Stimulated activated naive B cell treated with anti-CD40 and anti-IgM and Interleukin-4, amounts not matched to agents 10 μg/mL and 1 μg/mL and 100 μg/mL, for 72 hours (primary cell): ENCODE measurements at regions not wholly inside any gene's neighbourhood (a gene's known extent, or its start where the extent isn't known, plus 50 kb on each side); places are given as distances from the start of the nearest gene placed in this dataset.
"Not testable (repeated sequence)": the region's sequence is repeated elsewhere in the genome, so short reads cannot be mapped to it uniquely, and the experiment has no call there.

ENCODE experiments used
- ATAC-seq, 2 donors: fragments of 150-1000 bp; cut with Tn5 transposase; replicated peaks; 2 replicates each; pipeline ENCODE4 v1.10.0; 2021; ENCODE audit warnings: moderate library complexity in 1 of 2
- DNase-seq: peaks from one replicate; pipeline ENCODE4 v3.0.0; 2021
- H3K27ac Mint-ChIP-seq: one replicate; pipeline ENCODE4 v1.8.0; 2022; ENCODE audit warnings: mild to moderate bottlenecking, mixed read lengths
- H3K27me3 Mint-ChIP-seq, 2 donors: one replicate each; pipeline ENCODE4 v1.8.0; 2022; ENCODE audit warnings: mixed read lengths in 2 of 2
- H3K36me3 Mint-ChIP-seq, 2 donors: one replicate each; pipeline ENCODE4 v1.8.0; 2022; ENCODE audit warnings: mixed read lengths in 2 of 2, mild to moderate bottlenecking in 1 of 2
- H3K4me1 Mint-ChIP-seq, 2 donors: one replicate each; pipeline ENCODE4 v1.8.0; 2022; ENCODE audit warnings: mixed read lengths in 2 of 2, mild to moderate bottlenecking in 1 of 2
- H3K4me3 Mint-ChIP-seq, 2 donors: one replicate each; pipeline ENCODE4 v1.8.0; 2022; ENCODE audit warnings: mild to moderate bottlenecking in 2 of 2, mixed read lengths in 2 of 2, moderate library complexity in 1 of 2
- H3K9me3 Mint-ChIP-seq, 2 donors: one replicate each; pipeline ENCODE4 v1.8.0; 2022; ENCODE audit warnings: mixed read lengths in 2 of 2, mild to moderate bottlenecking in 1 of 2

- peaks cover 17 to 28% of the 10 kb centered on the region in 2 donors for H3K27me3 Mint-ChIP-seq
- H3K27ac Mint-ChIP-seq = not testable (repeated sequence)
Measured at GRCh38 chr21:31819692-31820091, 53.1 kb upstream of the HUNK start.

GRCh38 chr21:31814356-31814755, 58.5 kb upstream of the HUNK start:
- H3K9me3 Mint-ChIP-seq, H3K36me3 Mint-ChIP-seq: not testable (repeated sequence)

More at GRCh38 chr21:31819692-31820091, 53.1 kb upstream of the HUNK start:
- not testable (repeated sequence) for H3K4me1 Mint-ChIP-seq, H3K9me3 Mint-ChIP-seq, ATAC-seq, H3K4me3 Mint-ChIP-seq, H3K36me3 Mint-ChIP-seq, DNase-seq

GRCh38 chr21:31813862-31814261, 59.0 kb upstream of the HUNK start:
- H3K9me3 Mint-ChIP-seq = peaks cover 0 to 7% of the 10 kb centered on the region in 2 donors
- H3K4me1 Mint-ChIP-seq = peaks cover 5 to 10% of the 10 kb centered on the region in 2 donors
- ATAC-seq = no peak
- peaks cover 13 to 14% of the 10 kb centered on the region in 2 donors for H3K27me3 Mint-ChIP-seq
- H3K36me3 Mint-ChIP-seq = peaks cover 0 to 1% of the 10 kb centered on the region in 2 donors
- no peak for DNase-seq
- H3K27ac Mint-ChIP-seq = no peak overlapping the region
- no peak overlapping the region for H3K4me3 Mint-ChIP-seq

More at GRCh38 chr21:31814356-31814755, 58.5 kb upstream of the HUNK start:
- ATAC-seq, H3K4me1 Mint-ChIP-seq, H3K27ac Mint-ChIP-seq, DNase-seq, H3K4me3 Mint-ChIP-seq: not testable (repeated sequence)
- peaks cover 13 to 19% of the 10 kb centered on the region in 2 donors for H3K27me3 Mint-ChIP-seq

- Mint-ChIP-seq H3K4me3 (no peak overlapping the region), H3K27ac (no peak overlapping the region), H3K27me3 (peaks cover 23 to 38% of the 10 kb centered on the region in 2 donors), H3K4me1 (peaks cover 6 to 12% of the 10 kb centered on the region in 2 donors), H3K36me3 (peaks cover 2 to 3% of the 10 kb centered on the region in 2 donors), H3K9me3 (peaks cover 0 to 5% of the 10 kb centered on the region in 2 donors)
- DNase-seq (no peak), ATAC-seq (no peak)
Measured at GRCh38 chr21:31804008-31804394, 68.8 kb upstream of the HUNK start.

- peaks cover 6 to 11% of the 10 kb centered on the region in 2 donors for H3K4me1 Mint-ChIP-seq
- no peak for ATAC-seq
Measured at GRCh38 chr21:31803039-31804007, 69.5 kb upstream of the HUNK start.

GRCh38 chr21:31802331-31802730, 70.4 kb upstream of the SCAF4 start:
- peaks cover 2 to 3% of the 10 kb centered on the region in 2 donors for H3K36me3 Mint-ChIP-seq
- H3K27ac Mint-ChIP-seq = no peak overlapping the region
- no peak overlapping the region for H3K4me3 Mint-ChIP-seq
- DNase-seq (no peak), ATAC-seq (no peak)
- peaks cover 0 to 5% of the 10 kb centered on the region in 2 donors for H3K9me3 Mint-ChIP-seq
- peaks cover 27 to 33% of the 10 kb centered on the region in 2 donors for H3K27me3 Mint-ChIP-seq
- peaks cover 6 to 11% of the 10 kb centered on the region in 2 donors for H3K4me1 Mint-ChIP-seq

More at GRCh38 chr21:31803039-31804007, 69.5 kb upstream of the HUNK start:
- peaks cover 27 to 38% of the 10 kb centered on the region in 2 donors for H3K27me3 Mint-ChIP-seq
- peaks cover 2 to 3% of the 10 kb centered on the region in 2 donors for H3K36me3 Mint-ChIP-seq
- DNase-seq = no peak
- H3K4me3 Mint-ChIP-seq = no peak overlapping the region
- H3K27ac Mint-ChIP-seq = no peak overlapping the region
- H3K9me3 Mint-ChIP-seq = peaks cover 0 to 5% of the 10 kb centered on the region in 2 donors

GRCh38 chr21:31801551-31802219, 69.8 kb upstream of the SCAF4 start:
- no peak for DNase-seq
- peaks cover 2 to 3% of the 10 kb centered on the region in 2 donors for H3K36me3 Mint-ChIP-seq
- peaks cover 0 to 5% of the 10 kb centered on the region in 2 donors for H3K9me3 Mint-ChIP-seq
- H3K27ac Mint-ChIP-seq = no peak overlapping the region
- no peak overlapping the region for H3K4me3 Mint-ChIP-seq
- H3K27me3 Mint-ChIP-seq = peaks cover 31 to 33% of the 10 kb centered on the region in 2 donors
- no peak for ATAC-seq
- H3K4me1 Mint-ChIP-seq = peaks cover 6 to 11% of the 10 kb centered on the region in 2 donors

GRCh38 chr21:31798842-31799704, 67.2 kb upstream of the SCAF4 start:
- H3K9me3 Mint-ChIP-seq = no peaks in the 10 kb centered on the region
- no peaks in the 10 kb centered on the region for H3K36me3 Mint-ChIP-seq
- ATAC-seq (no peak), DNase-seq (no peak)
- peaks cover 4 to 6% of the 10 kb centered on the region in 2 donors for H3K4me1 Mint-ChIP-seq
- no peak overlapping the region for H3K4me3 Mint-ChIP-seq
- no peak overlapping the region for H3K27ac Mint-ChIP-seq
- peaks cover 22 to 26% of the 10 kb centered on the region in 2 donors for H3K27me3 Mint-ChIP-seq

- Mint-ChIP-seq H3K4me1 (no peaks in the 10 kb centered on the region), H3K36me3 (no peaks in the 10 kb centered on the region), H3K27me3 (peaks cover 13 to 15% of the 10 kb centered on the region in 2 donors), H3K27ac (no peak overlapping the region), H3K9me3 (no peaks in the 10 kb centered on the region), H3K4me3 (no peak overlapping the region)
- DNase-seq (no peak), ATAC-seq (no peak)
Measured at GRCh38 chr21:31795992-31796391, 64.1 kb upstream of the SCAF4 start.

- not testable (repeated sequence) for H3K4me3 Mint-ChIP-seq, H3K9me3 Mint-ChIP-seq, H3K27me3 Mint-ChIP-seq, H3K36me3 Mint-ChIP-seq, ATAC-seq, H3K27ac Mint-ChIP-seq, DNase-seq
- H3K4me1 Mint-ChIP-seq = peaks cover 12 to 25% of the 10 kb centered on the region in 2 donors
Measured at GRCh38 chr21:31790420-31790819, 58.5 kb upstream of the SCAF4 start.

GRCh38 chr21:31788581-31788980, 56.7 kb upstream of the SCAF4 start:
- H3K4me3 Mint-ChIP-seq = no peak overlapping the region
- H3K36me3 Mint-ChIP-seq = no peaks in the 10 kb centered on the region
- H3K27ac Mint-ChIP-seq = no peak overlapping the region
- H3K27me3 Mint-ChIP-seq = no peaks in the 10 kb centered on the region
- DNase-seq (no peak), ATAC-seq (no peak)
- peaks cover 2 to 4% of the 10 kb centered on the region in 2 donors for H3K9me3 Mint-ChIP-seq
- peaks cover 14 to 25% of the 10 kb centered on the region in 2 donors for H3K4me1 Mint-ChIP-seq

GRCh38 chr21:31787691-31788090, 55.8 kb upstream of the SCAF4 start:
- peaks cover 14 to 25% of the 10 kb centered on the region in 2 donors for H3K4me1 Mint-ChIP-seq
- not testable (repeated sequence) for H3K36me3 Mint-ChIP-seq, H3K27ac Mint-ChIP-seq, DNase-seq, H3K27me3 Mint-ChIP-seq, H3K9me3 Mint-ChIP-seq
- peak overlapping the region in 1 of 2 donors; percentile 43 for H3K4me3 Mint-ChIP-seq
- ATAC-seq = peak; percentile 47 to 74

- H3K4me3 Mint-ChIP-seq = no peak overlapping the region
- peaks cover 2 to 4% of the 10 kb centered on the region in 2 donors for H3K9me3 Mint-ChIP-seq
- no peaks in the 10 kb centered on the region for H3K36me3 Mint-ChIP-seq
- DNase-seq = no peak
- H3K4me1 Mint-ChIP-seq = peaks cover 19 to 34% of the 10 kb centered on the region in 2 donors
- H3K27ac Mint-ChIP-seq = no peak overlapping the region
- no peak for ATAC-seq
- peaks cover 0 to 3% of the 10 kb centered on the region in 2 donors for H3K27me3 Mint-ChIP-seq
Measured at GRCh38 chr21:31786164-31786920, 54.4 kb upstream of the SCAF4 start.
